SU-DHL-6 (cell line): ENCODE measurements at regions not wholly inside any gene's neighbourhood (a gene's known extent, or its start where the extent isn't known, plus 50 kb on each side); places are given as distances from the start of the nearest gene placed in this dataset.

Experiments used
- H2AFZ ChIP-seq: fragments of 200-600 bp; sonication (generic); 2 replicates; pipeline ENCODE4 v1.6.1; 2014; ENCODE audit warnings: low read depth, mild to moderate bottlenecking, moderate library complexity, mixed read lengths, antibody characterized with exemption, low read length; ENCODE audit not compliant: severe bottlenecking
- H3F3A ChIP-seq: fragments of 200-600 bp; shearing (Covaris generic); 2 replicates; pipeline ENCODE4 v1.6.0; 2016; ENCODE audit warnings: antibody characterized with exemption, mild to moderate bottlenecking; ENCODE audit not compliant: insufficient read depth
- H3K27ac ChIP-seq: fragments of 200-600 bp; sonication (generic); 2 replicates; pipeline ENCODE4 v1.5.1; 2016; ENCODE audit warnings: low read depth, mild to moderate bottlenecking, low read length, moderate library complexity, mixed read lengths
- H3K27me3 ChIP-seq: fragments of 200-600 bp; sonication (generic), shearing (Covaris generic); 2 replicates; pipeline ENCODE4 v1.6.0; 2014; ENCODE audit warnings: mild to moderate bottlenecking, low read length
- H3K36me3 ChIP-seq: fragments of 200-600 bp; sonication (generic); 2 replicates; pipeline ENCODE4 v1.6.1; 2014; ENCODE audit warnings: mild to moderate bottlenecking, low read length, mixed read lengths
- H3K4me2 ChIP-seq: fragments of 300-600, 200-600 bp; shearing (Covaris generic), sonication (generic); 2 replicates; pipeline ENCODE4 v1.6.0; 2014; ENCODE audit warnings: low read length, low read depth, mild to moderate bottlenecking; ENCODE audit not compliant: poor library complexity, severe bottlenecking
- H3K4me3 ChIP-seq: fragments of 200-600 bp; sonication (generic); 2 replicates; pipeline ENCODE4 v1.5.1; 2014; ENCODE audit warnings: antibody characterized with exemption, low read length, mild to moderate bottlenecking, mixed read lengths; ENCODE audit not compliant: insufficient read depth, poor library complexity, severe bottlenecking
- H3K79me2 ChIP-seq: fragments of 200-600 bp; sonication (generic); 2 replicates; pipeline ENCODE4 v1.6.1; 2014; ENCODE audit warnings: mild to moderate bottlenecking, low read length, moderate library complexity; ENCODE audit not compliant: insufficient read depth
- H3K9ac ChIP-seq: fragments of 200-600 bp; sonication (generic); 2 replicates; pipeline ENCODE4 v1.7.0; 2014; ENCODE audit warnings: mild to moderate bottlenecking, low read length
- H3K9me2 ChIP-seq: fragments of 200-600 bp; sonication (generic); replicated peaks from 2 replicates; pipeline ENCODE4 v1.6.1; 2014; ENCODE audit warnings: low read length; ENCODE audit not compliant: insufficient read depth
- H3K9me3 ChIP-seq: fragments of 200-600 bp; sonication (generic); 2 replicates; pipeline ENCODE4 v1.6.1; 2014; ENCODE audit warnings: low read length, mixed read lengths; ENCODE audit not compliant: insufficient read depth
- H4K20me1 ChIP-seq: fragments of 200-600 bp; sonication (generic); 2 replicates; pipeline ENCODE4 v1.6.1; 2014; ENCODE audit warnings: low read depth, mild to moderate bottlenecking, antibody characterized with exemption, low read length, moderate library complexity, mixed read lengths
- CTCF ChIP-seq: fragments of 200-600 bp; sonication (generic); IDR thresholded peaks from one replicate; pipeline ENCODE4 v1.5.1; 2017; ENCODE audit warnings: antibody characterized with exemption, mild to moderate bottlenecking, low read length, moderate library complexity; ENCODE audit not compliant: insufficient read depth, poor library complexity, severe bottlenecking
- EZH2phosphoT487 ChIP-seq: fragments of 200-600 bp; sonication (generic), shearing (Covaris generic); conservative IDR thresholded peaks from 2 replicates; pipeline ENCODE4 v1.6.1; 2018; ENCODE audit warnings: mild to moderate bottlenecking, antibody characterized with exemption, low read length, moderate library complexity, mixed read lengths

- no peak overlapping the region for H3K4me2 ChIP-seq
- H2AFZ ChIP-seq = no peak overlapping the region
- H4K20me1 ChIP-seq = no peaks in the 10 kb centered on the region
- no peaks in the 10 kb centered on the region for H3K36me3 ChIP-seq
- no peak overlapping the region for H3K27ac ChIP-seq
- TF ChIP-seq CTCF (no peak), EZH2phosphoT487 (no peak)
- no peaks in the 10 kb centered on the region for H3K9me2 ChIP-seq
- H3K9me3 ChIP-seq = no peaks in the 10 kb centered on the region
- no peaks in the 10 kb centered on the region for H3K79me2 ChIP-seq
- no peak overlapping the region for H3K4me3 ChIP-seq
- H3K27me3 ChIP-seq = no peaks in the 10 kb centered on the region
- H3K9ac ChIP-seq = no peak overlapping the region
- H3F3A ChIP-seq = no peaks in the 10 kb centered on the region
Observed at GRCh38 chr6:66128243-66128642, 421.2 kb upstream of the EYS start.

GRCh38 chr6:66127061-66127460, 420.0 kb upstream of the EYS start:
- TF ChIP-seq EZH2phosphoT487 (no peak), CTCF (no peak)
- no peak overlapping the region for H3K4me2 ChIP-seq
- H3K4me3 ChIP-seq = no peak overlapping the region
- H4K20me1 ChIP-seq = no peaks in the 10 kb centered on the region
- no peak overlapping the region for H3K9ac ChIP-seq
- no peaks in the 10 kb centered on the region for H3F3A ChIP-seq
- H3K79me2 ChIP-seq = no peaks in the 10 kb centered on the region
- H3K9me2 ChIP-seq = no peaks in the 10 kb centered on the region
- no peak overlapping the region for H2AFZ ChIP-seq
- no peak overlapping the region for H3K27ac ChIP-seq
- no peaks in the 10 kb centered on the region for H3K36me3 ChIP-seq
- no peaks in the 10 kb centered on the region for H3K9me3 ChIP-seq
- H3K27me3 ChIP-seq = no peaks in the 10 kb centered on the region

- H4K20me1 ChIP-seq = no peaks in the 10 kb centered on the region
- H2AFZ ChIP-seq = no peak overlapping the region
- no peaks in the 10 kb centered on the region for H3K9me3 ChIP-seq
- H3K27ac ChIP-seq = no peak overlapping the region
- no peaks in the 10 kb centered on the region for H3F3A ChIP-seq
- no peaks in the 10 kb centered on the region for H3K27me3 ChIP-seq
- H3K4me2 ChIP-seq = no peak overlapping the region
- no peak overlapping the region for H3K9ac ChIP-seq
- no peak for TF ChIP-seq CTCF
- TF ChIP-seq EZH2phosphoT487 = no peak
- no peak overlapping the region for H3K4me3 ChIP-seq
- no peaks in the 10 kb centered on the region for H3K79me2 ChIP-seq
- no peaks in the 10 kb centered on the region for H3K36me3 ChIP-seq
- no peaks in the 10 kb centered on the region for H3K9me2 ChIP-seq
Observed at GRCh38 chr6:66126358-66126757, 419.3 kb upstream of the EYS start.

GRCh38 chr6:66103954-66104353, 396.9 kb upstream of the EYS start:
- H4K20me1 ChIP-seq = no peaks in the 10 kb centered on the region
- H3F3A ChIP-seq = no peaks in the 10 kb centered on the region
- no peak overlapping the region for H3K4me2 ChIP-seq
- no peak overlapping the region for H3K9ac ChIP-seq
- H3K79me2 ChIP-seq = no peaks in the 10 kb centered on the region
- no peak overlapping the region for H3K4me3 ChIP-seq
- H3K9me3 ChIP-seq = no peaks in the 10 kb centered on the region
- H3K36me3 ChIP-seq = no peaks in the 10 kb centered on the region
- no peak overlapping the region for H3K27ac ChIP-seq
- TF ChIP-seq CTCF (no peak), EZH2phosphoT487 (no peak)
- no peaks in the 10 kb centered on the region for H3K27me3 ChIP-seq
- H3K9me2 ChIP-seq = no peaks in the 10 kb centered on the region
- no peak overlapping the region for H2AFZ ChIP-seq
